Stimulated activated CD8-positive, alpha-beta memory T cell treated with anti-CD3 and anti-CD28 coated beads, Interleukin-4, amount 100 ng/mL, for 24 hours (primary cell): ENCODE measurements at regions not wholly inside any gene's neighbourhood (a gene's known extent, or its start where the extent isn't known, plus 50 kb on each side); places are given as distances from the start of the nearest gene placed in this dataset.

Experiments used
- DNase-seq: peaks from one replicate; pipeline ENCODE4 v3.0.0-alpha.2; 2020; ENCODE audit warnings: low read depth

DNA sequence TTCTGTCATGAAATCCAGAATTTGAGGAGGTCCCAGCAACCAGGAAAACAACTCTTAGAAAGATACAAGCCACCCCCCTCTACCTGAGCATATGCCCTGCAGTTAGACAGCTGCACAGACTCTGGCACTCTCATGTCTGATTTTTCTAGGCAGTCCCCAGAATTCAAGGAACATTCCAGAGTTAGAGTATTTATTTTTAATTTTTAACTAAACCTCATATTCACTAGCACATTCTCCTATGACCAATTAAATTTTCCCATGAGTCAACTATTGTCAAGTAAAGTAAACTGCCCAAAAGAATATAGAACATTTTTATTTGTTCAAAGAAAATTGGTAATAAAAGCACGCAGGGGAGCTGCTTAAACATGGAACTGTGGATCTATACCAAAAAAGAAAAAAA, 490.5 kb upstream of the SEMA6A start:
- no peak for DNase-seq

DNA sequence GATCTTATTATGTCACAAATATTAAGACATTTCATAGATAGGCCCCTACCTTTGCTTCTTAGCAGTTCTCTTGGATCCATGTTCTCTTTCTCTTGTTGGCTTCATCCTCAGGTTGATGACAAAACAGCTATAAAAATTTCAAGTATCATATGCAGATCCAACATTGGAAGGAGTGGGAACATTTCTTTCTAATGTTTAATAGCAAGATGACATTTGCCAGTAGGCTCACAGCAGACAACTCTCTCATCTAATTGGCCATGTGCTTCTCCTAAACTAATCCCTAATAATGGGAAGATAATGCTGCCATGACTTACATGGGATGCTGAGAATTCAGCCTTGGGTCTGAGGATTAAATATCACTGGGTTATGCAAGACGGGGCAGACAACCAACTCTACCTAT, 485.5 kb upstream of the SEMA6A start:
- no peak for DNase-seq

DNA sequence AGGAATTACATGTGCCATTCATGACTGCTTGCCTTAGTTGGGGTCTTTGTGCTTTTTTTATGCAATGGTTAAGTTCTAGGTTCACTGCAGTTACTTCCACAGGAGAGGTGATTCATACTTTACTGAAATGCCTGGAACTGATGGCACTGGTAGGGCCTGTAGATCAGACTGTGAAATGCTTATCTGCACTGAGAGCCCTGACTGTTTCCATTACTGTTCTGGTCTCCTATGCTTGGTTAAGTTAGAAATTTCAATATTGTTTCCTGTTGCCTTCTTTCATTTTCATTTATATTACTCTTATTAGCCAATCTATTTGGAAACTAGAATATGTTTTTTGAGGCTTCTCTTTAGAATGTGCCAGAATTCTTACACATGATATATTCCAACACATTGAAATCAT, 484.1 kb upstream of the SEMA6A start:
- DNase-seq: no peak

DNA sequence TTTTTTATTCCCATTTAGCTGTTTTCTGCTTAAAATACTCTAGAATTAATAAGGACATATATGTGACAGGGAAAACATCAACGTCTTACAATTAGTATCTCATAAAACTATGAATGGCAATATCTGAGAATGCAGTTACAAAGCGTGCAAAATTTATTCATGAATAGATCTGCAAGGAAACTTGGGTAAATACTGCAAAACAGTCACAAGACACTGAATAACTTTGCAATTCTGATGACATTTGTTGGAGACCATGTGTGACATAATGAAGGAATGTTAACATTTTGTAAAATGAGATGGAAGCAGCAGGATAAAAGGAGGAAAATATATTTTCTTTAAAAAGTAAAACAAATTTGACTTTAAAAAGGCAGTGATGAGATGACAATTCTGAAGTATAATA, 480.9 kb upstream of the SEMA6A start:
- DNase-seq: no peak

DNA sequence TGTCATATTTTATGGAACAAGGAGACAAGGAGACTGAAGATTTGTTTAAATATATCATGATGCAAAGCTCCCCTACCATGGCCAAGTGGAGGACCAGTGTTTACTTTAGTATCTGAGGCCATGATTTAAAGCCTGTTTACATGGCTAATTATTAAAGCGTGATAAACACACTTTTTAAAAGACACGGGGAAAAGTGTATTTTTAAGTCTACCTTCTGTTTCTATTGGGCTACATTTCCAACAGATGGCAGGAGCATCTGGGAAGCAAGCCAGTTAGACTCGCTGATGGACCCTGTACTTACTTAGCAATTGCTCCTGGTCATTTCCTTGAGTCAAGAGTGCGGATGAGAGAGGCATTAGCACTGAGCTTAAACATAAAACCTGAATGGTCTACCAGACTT, 480.3 kb upstream of the SEMA6A start:
- no peak for DNase-seq

DNA sequence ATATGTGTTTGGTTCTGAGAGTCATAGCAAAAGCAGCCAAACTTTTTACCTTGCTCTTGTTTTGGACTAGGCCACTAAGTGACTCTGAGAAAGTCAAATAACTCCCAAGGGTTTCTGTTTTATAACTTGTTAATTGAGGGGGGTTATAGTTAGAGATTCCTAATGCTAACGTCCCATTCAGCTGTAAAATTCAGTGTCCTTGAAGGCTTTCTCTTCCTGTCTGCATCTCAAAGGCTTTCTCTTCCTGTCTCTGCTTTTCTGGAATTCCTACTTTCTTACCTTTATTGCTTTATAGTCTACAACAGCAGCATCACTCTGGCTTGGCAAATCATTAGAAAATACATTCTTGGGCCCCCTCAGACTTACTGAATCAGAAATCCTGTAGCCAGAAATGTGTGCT, 479.5 kb upstream of the SEMA6A start:
- no peak for DNase-seq

DNA sequence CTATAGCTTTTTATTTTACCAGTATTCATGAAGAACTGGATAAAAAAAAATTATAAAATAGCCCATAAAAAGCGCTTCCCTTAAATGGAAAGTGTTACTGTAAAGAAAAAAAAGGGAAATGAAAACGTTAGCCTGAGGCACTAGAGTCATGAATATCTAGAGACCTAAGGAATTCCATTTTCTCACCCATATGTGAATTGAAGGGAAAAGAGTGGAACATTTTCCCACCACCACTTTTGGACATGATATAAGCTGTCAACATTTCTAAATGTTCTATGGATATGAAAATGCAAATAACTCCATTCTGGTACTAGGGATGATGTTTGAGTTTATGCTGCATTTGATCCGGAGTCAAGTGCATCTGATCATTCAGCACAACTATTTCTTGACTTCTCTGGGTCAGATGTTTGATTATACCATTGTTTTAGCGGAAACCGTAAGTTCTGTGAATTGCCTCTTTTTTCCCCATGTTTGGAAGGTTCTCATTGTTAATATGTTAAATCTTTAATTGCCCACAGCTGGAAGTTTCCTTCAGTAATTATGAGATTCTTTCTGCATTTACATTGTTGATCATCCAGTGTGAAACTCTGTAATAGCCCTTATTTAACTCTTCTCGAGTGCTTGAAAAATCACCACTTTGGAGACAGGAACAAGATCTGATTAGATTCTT, 467.4 kb upstream of the SEMA6A start:
- no peak for DNase-seq

DNA sequence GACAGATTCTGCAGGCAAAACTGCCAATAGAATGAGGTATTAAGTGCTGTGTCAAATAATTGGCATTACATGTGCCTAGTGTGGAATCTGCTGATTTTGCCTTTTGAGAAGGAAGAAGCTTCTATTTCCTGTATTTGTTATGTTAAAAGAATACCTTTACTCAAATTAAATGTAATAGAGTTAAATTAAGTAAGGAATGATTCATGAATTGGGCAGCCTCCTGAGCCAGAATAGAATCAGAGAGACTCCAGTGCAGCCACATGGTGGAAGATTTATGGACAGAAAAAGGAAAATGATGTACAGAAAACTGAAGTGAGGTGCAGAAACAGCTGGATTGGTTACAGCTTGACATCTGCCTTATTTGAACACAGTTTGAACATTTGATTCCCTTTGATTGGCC, 464.4 kb upstream of the SEMA6A start:
- no peak for DNase-seq

DNA sequence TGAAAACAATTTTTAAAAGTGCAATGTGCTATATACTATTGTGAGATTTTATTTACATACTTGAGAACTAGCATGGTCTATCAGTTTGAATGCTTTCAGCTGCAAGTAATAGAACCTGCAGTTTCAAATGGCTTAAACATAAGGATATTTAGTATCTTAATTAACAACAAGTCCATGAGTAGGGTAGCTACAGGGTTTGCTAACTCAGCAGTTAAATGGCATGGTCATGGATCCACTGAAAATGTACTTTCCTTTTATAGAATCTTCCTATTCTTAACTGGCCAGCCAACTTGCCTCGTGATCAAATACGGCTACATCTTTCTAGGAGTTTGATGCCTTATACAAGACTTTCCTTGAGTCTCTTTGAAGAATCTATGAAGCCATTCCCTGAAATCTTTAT, 452.8 kb upstream of the SEMA6A start:
- DNase-seq: no peak

DNA sequence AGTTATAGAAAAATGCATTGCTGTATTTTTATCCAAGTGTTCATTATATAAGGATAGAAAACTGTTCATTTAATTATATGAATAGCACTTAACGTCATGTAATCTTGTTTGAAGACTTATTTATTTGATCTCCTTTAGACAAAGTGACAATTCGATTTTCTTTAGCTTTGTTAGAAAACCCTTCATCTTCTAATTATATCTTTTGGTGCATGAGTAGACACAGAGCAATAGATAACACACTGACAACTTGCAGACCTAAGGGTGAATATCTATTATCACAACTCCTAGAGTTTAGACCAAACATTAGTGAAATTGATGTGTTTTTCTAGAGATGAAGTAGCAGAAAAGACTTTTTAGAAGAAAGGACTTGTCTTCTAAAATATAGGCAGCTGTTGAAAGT, 446.4 kb upstream of the SEMA6A start:
- DNase-seq: no peak

DNA sequence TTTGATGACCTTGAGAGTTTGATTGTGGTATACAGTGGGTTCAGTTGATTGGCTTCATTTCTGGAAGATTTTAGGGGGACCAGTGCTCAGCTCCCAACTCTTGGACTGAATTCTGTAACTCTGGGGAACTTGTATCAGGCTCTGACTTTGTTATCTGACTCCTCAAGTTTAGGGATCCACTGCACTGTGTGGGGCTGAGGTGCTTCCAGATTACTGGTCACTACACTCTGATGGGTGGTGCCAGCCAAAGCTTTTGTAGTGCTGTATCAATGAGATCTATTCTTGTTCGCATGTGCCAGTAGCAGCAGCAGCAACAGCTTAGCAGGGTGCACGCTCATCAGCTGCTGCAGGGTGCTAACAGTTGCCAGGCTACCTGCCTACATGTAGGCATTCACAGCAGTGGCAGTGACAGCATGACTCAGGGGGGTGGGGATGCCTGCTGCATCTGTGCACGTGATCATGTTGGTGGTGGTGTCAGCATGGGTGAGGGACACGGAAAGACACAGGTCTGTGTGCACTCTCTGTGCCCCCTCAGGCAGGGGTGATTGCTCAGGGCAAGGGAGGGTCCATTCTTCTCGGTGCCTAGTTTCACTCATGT, 438.8 kb upstream of the SEMA6A start:
- no peak for DNase-seq

DNA sequence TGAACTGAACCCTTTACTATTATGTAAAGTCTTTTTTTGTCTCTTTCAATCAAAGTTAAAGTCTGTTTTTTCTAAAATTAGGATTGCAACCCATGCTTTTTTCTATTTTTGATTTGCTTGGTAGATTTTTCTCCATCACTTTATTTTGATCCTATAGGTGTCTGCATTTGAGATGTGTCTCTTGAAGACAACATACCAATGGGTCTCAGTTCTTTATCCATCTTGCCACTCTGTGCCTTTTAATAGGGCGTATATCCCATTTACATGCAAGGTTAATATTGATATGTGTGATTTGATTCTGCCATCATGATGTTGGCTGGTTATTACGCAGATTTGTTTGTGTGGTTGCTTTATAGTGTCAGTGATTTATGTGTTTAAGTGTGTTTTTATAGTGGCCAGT, 436.0 kb upstream of the SEMA6A start:
- no peak for DNase-seq

DNA sequence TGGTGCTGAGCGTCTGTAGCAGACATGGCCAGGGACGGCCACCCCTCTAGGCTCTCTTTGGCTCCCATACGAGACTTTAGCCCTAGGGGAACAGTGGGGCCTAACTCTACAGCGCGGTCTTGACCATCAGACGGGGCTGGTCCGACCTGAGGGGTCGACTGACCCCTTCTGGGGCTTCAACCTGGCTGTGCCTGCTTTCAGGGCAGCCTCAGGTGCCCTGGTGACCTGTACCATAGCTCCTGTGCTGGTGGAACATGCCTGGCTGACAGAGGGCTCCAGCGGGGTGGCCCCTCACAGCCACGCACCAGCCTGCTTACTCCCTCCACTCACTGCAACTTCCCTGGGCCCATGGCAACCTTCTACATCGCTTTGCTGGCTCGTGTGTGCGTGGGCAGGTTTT, 423.4 kb upstream of the SEMA6A start:
- DNase-seq: no peak

DNA sequence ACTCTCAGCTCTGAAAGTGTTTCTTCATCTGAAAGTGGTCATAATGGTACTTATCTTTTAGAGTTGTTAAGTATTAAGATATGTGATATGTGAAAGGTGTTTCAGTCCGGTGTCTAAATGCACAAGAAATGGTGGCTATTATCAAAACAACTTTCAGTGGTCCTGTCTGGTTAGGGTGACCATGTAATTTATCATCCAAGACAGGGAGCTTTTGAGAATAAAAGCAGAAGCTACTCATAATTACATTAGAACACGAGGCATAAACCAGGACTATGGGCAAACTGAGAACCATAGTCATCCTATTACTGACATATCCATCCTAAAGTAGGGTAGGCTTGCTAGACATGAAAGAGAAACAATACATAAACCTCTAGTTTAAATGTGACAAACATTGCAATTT, 418.1 kb upstream of the SEMA6A start:
- DNase-seq: no peak

DNA sequence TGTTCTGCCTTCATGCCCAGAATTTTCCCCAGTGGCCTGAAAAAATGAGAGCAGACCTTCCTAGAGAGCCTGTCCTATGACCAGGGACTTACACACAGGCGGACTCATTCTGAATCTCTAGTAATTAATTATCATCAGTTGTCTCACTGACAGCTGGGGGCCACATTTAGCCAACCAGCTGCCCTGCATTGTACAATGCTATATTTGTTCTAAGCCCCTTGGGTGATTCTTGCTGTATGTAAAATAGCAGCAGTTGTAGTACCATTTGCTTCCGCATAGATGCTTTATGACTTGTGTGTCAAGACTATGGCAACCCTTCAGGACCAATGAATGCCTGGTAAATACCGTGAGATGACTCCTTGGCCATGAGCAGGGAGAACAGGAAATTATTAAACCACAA, 415.4 kb upstream of the SEMA6A start:
- DNase-seq: no peak

DNA sequence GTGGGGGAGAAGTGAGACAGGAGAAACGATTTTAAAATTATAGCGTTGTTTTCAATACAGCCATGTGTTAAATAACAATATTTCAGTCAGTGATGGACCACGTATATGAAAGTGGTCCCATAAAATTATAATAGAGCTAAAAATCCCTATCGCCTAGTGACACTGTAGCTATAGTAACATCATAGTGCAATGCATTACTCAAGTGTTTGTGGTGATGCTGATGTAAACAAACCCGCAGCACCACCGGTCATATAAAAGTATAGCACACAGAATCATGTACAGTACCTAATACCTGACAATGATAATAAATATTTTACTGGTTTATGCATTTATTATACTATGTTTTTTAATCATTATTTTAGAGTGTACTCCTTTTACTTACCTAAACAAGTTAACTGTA, 407.4 kb upstream of the SEMA6A start:
- no peak for DNase-seq

DNA sequence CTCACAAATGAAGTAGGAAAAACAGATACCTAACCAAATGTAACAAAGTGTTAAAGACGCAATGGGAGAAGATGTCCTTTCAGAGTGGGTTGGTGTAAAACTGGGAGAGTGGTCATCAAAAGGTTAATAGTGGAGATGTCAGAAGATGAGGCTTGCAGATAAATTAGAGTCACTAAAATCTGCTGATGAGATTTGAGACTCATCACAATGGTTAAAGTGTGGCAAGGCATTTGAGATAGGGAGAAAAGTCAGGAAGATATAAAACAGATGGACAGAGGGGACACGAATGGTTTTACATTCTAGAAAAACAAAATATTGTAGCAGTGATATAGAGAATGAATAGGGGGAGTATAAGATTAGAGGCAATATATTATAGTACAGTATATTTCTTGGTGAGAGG, 406.0 kb upstream of the SEMA6A start:
- no peak for DNase-seq

DNA sequence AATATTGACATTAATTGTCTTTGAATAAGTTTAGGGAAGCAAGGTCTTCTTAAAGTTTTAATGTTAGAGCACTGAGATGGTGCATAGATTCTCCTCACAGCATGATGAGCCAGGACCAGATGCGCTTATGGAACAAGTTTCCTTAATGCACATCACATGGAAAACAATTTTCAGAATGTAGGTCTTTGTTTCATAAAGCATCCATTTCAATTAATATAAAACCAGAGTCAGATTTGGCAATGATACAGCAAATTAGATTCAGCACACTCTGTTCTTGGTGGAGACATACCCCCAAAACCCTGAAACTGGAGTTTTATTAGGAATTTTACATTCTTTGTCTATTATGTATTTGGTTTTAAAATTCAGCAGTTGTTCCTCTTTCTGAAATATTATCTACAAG, 402.1 kb upstream of the SEMA6A start:
- DNase-seq: no peak

DNA sequence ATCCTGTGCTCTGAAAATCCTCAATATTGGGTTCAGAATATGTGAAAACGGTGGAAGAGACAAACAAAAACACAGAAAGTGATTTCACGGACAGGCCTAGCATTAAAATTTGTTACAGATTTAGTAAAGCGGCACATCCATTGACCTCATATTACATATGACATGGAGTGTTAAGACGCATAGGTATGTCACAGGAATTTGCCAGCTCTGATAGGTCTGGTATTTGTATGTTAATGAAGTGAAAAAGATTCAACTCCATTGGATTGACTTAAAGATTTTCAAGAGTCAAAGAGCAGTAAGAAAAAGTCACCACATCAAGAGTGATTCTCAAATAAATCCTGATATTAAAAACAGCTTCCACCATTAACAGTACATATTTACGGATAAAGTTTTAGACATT, 396.5 kb upstream of the SEMA6A start:
- no peak for DNase-seq

DNA sequence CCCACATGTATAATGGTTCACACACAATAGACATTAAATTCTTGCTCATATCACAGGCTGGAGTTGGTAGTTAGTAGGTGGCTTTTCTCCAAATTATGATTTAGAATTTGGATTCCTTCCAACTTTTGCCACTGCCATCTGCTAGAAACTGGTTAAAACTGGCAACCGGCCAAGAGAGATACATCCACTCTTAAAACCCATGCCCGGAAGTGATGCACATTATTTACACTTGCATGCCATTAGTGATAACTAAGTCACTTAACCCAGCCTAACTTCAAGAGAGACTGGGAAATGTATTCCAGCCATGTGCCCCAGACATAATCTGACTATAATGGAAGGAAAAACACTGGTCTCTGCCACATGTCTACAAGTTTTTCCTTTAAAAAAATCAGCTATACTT, 395.7 kb upstream of the SEMA6A start:
- no peak for DNase-seq

DNA sequence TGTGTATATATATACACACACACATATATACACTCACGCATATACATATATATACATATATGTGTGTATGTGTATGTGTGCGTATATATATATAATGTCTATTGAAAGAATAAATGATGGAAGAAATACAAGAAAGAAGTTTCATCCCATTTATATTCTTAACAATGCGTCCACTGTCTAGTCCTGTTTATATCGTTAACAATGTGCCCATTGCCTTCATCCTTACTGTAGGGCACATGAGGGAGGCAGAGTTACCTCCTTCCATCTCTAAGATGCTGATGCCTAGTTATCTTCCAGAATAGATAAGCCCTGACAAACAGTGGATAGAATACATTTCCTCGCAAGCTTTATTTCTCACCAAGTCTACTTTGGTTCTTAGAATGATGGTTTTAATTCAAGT, 389.8 kb upstream of the SEMA6A start:
- no peak for DNase-seq

DNA sequence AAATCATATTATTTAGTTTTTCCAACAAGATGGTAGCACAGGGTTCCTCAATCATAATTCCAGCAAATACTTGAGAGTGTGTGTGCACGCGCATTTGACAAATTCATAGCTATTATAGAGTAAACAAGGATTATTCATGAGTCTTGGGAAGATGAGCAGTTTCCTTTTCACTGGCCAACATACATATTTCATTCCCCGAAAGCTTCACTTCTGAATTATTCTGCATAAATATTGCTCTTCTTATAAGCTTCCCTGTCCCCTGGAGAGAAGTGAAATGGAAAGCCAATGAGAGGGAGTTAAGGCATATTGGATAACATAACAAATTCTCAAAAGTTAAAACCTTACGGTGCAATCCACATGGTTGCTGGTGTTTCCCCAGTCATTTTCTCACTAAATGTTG, 386.4 kb upstream of the SEMA6A start:
- no peak for DNase-seq

DNA sequence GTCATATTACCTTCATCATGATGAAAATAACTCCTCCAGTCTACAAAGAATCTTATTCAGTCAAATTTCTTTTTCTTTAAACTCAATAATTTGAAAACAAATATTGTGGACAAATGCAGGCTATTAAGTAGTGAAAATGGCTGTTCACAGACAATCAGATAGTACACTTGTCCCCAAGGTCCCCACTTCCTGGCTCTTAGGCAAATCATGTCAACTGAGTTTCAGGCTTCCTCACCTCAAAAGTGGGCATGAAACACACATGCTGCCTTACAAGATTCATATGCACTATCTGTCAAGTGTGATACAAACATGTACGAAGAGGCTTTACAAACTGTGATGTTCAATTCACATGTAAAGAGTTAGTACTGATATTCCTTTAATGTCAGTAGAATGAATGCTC, 385.2 kb upstream of the SEMA6A start:
- DNase-seq: no peak

DNA sequence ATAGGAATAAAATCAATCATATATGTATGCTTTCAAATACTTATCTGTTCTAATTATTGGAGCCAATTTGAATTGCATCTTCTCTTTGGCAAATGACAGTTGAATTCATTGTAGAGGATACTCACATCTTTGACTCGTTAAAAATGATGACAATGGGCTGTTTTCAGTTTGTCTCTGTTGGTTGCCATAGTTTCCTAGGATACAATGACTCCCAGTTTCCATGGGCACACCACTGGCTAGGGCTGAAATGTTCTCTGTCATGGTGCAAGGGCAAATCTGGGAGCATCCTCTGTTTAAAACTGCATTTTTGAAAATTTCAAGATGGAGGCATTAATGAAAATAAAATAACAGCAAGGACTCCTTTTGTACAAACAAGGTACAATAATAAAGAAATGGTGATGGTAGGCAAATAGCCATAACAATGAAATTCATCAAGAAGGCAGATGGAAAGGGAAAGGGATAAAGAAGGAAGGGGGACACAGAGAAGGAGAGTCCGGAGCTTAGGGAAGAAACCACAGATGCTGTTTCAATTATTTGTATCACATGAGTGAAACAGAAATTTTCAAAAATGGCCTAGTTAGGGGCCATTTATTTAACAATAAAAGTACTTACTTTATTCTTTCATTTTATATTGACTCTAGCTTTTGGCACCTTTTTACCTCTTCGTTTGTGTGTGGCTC, 378.8 kb upstream of the SEMA6A start:
- DNase-seq: no peak
